BE2C (cell line): ENCODE measurements at regions not wholly inside any gene's neighbourhood (a gene's known extent, or its start where the extent isn't known, plus 50 kb on each side); places are given as distances from the start of the nearest gene placed in this dataset.

Experiments
- DNase-seq: peaks from one replicate; pipeline ENCODE4 v3.0.0-alpha.2; 2020
- H3K27me3 ChIP-seq: fragments of 250-450 bp; sonication (Bioruptor Pico); 2 replicates; pipeline ENCODE4 v1.5.1; 2020; ENCODE audit warnings: mild to moderate bottlenecking
- H3K36me3 ChIP-seq: fragments of 250-450 bp; sonication (Bioruptor Pico); 2 replicates; pipeline ENCODE4 v1.5.1; 2020; ENCODE audit warnings: mild to moderate bottlenecking
- H3K4me1 ChIP-seq: fragments of 250-450 bp; sonication (Bioruptor Pico); 2 replicates; pipeline ENCODE4 v1.5.1; 2020
- H3K4me3 ChIP-seq: 2 replicates; pipeline ENCODE4 v1.5.1; 2011; ENCODE audit warnings: low read depth, low read length
- H3K9me3 ChIP-seq: fragments of 250-450 bp; sonication (Bioruptor Pico); 2 replicates; pipeline ENCODE4 v1.5.1; 2020
- TF ChIP-seq, protein P1 (sequence below): IDR thresholded peaks from 2 replicates; pipeline ENCODE4 v1.5.1; 2012; ENCODE audit warnings: mild to moderate bottlenecking, low read depth, low read length

DNA sequence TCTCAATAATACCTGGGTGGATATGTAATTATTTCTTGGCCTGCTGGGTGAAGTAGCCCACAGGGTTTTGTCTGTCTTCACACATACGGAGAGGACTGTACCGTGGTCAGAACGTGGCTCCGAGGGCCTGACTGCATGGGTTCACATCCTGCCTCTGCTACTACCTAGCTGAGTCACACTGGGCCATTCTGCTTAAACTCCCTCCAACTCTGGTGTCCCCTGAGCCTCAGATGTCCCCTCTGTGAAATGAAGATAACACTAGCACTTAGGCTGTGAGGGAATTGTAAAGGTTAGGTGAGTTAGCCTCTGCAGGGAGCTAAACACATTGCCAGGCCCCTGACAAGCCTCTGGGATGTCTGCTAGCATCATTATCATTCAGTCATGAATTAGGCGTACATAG lies 120.1 kb upstream of the NABP1 start:
- Histone ChIP-seq H3K36me3 (no peaks in the 10 kb centered on the region), H3K4me3 (no peak overlapping the region), H3K9me3 (no peaks in the 10 kb centered on the region), H3K27me3 (no peaks in the 10 kb centered on the region), H3K4me1 (peaks cover 3% of the 10 kb centered on the region; the same call in 1 of the 2 replicates)
- TF ChIP-seq, protein P1, sequence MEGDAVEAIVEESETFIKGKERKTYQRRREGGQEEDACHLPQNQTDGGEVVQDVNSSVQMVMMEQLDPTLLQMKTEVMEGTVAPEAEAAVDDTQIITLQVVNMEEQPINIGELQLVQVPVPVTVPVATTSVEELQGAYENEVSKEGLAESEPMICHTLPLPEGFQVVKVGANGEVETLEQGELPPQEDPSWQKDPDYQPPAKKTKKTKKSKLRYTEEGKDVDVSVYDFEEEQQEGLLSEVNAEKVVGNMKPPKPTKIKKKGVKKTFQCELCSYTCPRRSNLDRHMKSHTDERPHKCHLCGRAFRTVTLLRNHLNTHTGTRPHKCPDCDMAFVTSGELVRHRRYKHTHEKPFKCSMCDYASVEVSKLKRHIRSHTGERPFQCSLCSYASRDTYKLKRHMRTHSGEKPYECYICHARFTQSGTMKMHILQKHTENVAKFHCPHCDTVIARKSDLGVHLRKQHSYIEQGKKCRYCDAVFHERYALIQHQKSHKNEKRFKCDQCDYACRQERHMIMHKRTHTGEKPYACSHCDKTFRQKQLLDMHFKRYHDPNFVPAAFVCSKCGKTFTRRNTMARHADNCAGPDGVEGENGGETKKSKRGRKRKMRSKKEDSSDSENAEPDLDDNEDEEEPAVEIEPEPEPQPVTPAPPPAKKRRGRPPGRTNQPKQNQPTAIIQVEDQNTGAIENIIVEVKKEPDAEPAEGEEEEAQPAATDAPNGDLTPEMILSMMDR: no peak
- DNase-seq: no peak

DNA sequence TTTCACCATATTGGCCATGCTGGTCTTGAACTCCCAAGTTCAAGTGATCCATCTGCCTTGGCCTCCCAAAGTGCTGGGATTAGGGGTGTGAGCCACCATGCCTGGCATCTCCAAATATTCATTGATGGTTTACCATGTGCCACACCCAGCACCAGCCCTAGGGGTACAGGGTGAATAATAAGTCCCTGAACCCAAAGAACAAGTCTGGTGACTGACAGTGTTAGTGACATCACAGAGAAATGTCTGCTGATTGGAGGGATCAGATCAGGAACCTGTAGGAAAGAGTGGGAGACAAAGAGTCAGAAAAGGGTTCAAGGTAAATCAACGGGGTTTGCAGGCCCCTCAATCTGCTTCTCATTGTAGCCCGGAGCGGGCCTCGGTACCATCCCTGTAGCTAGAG lies 118.4 kb upstream of the NABP1 start:
- DNase-seq: no peak
- Histone ChIP-seq H3K9me3 (no peaks in the 10 kb centered on the region), H3K4me1 (peaks cover 3% of the 10 kb centered on the region; the same call in 1 of the 2 replicates), H3K36me3 (no peaks in the 10 kb centered on the region), H3K27me3 (no peaks in the 10 kb centered on the region), H3K4me3 (no peak overlapping the region)
- TF ChIP-seq, protein P1: no peak

DNA sequence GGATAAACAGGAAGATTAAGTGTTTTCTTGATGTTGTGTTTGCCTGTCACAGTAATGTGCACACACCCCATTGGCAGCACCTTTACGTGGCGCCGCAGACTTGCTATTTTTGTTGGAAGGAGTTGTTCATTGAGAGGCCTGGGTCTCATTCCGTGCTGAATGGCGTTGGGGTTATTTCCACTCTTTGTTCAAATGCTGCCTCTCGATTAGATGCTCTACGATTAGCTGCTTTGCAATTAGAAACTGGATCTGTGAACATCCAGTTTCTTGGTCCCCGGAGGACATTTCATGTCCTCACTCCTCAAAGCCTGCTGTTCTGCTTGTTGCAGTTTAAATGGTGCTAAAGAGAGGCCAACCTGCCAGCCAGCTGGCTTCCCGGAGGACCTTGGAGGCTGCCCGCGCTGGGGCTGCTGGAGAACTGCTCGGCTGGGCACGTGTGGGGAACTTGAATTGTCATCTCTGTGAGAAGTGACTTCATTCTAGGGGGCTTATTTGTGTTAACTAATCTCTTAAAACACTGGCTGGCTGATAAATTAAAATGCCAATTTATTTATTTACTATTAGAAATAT lies 117.4 kb upstream of the NABP1 start:
- Histone ChIP-seq H3K36me3 (no peaks in the 10 kb centered on the region), H3K4me3 (no peak overlapping the region), H3K27me3 (no peaks in the 10 kb centered on the region), H3K9me3 (no peaks in the 10 kb centered on the region), H3K4me1 (no peaks in the 10 kb centered on the region)
- TF ChIP-seq, protein P1: no peak
- DNase-seq: no peak

DNA sequence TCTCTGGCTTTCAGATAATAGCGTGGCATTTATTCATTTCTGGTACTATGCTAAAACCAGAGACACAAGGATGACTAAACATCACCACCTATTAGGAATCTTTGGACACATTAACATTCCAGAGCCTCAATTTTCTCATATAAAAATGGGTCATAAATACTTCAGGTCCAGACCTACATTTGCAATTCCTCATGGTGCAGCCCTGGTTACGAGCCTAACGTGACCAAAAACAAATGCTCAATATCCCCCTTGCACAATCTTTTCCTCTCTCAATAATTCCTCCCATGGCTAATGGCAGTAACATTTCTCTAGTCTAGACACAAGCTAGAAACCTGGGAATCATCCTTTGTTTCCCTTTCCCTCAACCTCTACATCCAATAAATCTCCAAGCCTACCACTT lies 112.8 kb upstream of the NABP1 start:
- TF ChIP-seq, protein P1: no peak
- Histone ChIP-seq H3K4me1 (no peaks in the 10 kb centered on the region), H3K36me3 (no peaks in the 10 kb centered on the region), H3K4me3 (no peak overlapping the region), H3K27me3 (no peaks in the 10 kb centered on the region), H3K9me3 (no peaks in the 10 kb centered on the region)
- no peak for DNase-seq

DNA sequence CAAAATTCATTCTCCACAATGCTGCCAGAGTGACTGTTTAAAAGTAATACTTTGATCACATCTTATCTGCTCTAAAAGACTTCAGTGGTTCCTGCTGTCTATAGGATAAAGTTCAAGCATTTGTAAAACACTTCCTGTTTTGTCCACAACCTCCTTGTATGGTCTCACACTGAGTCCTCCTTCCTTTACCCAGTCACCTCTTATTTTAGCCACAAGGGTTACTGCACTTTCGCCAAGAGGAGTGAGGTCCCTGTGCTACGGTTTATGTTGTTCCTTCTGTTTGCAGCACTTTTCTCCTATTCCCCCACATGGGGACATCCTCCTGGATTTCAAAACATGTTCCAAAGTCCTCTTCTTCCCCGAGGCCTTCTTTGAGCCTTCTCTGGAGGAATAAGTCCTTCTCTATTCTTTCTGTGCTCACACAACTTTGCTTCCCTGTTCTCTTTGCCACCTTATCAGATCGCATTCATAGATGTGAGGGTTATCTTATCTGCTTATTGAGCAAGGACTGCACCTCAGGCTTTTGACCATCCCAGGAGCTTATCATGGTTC lies 112.2 kb upstream of the NABP1 start:
- Histone ChIP-seq H3K27me3 (no peaks in the 10 kb centered on the region), H3K4me3 (no peak overlapping the region), H3K9me3 (no peaks in the 10 kb centered on the region), H3K36me3 (no peaks in the 10 kb centered on the region), H3K4me1 (no peaks in the 10 kb centered on the region)
- TF ChIP-seq, protein P1: no peak
- DNase-seq: no peak

DNA sequence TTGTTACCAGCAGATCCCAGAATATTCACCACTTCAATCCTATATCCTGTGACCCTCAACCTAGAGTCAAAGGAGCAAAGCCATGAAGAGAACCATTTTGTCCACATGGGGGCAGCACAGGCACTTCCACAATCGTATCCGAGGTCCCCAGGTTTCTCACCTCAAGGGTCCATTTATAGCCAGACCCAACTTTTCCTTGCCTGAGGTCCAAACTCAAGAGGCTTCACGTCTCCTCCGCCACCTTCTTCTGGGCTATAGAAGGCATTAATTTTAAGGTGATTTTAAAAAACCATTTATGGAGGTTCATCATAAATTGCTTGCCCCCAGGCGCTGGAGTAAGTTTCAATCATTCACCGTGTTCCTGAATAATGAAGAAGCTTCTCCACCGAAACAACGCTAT lies 111.6 kb upstream of the NABP1 start:
- peaks cover 2% of the 10 kb centered on the region; the same call in 1 of the 2 replicates for H3K4me1 ChIP-seq
- no peaks in the 10 kb centered on the region for H3K9me3 ChIP-seq
- no peaks in the 10 kb centered on the region for H3K27me3 ChIP-seq
- no peak overlapping the region for H3K4me3 ChIP-seq
- no peaks in the 10 kb centered on the region for H3K36me3 ChIP-seq
- TF ChIP-seq, protein P1: peak; percentile 93
- peak; percentile 82 for DNase-seq
